A673 (cell line): ENCODE measurements at regions not wholly inside any gene's neighbourhood (a gene's known extent, or its start where the extent isn't known, plus 50 kb on each side); places are given as distances from the start of the nearest gene placed in this dataset.

Experiments used
- BruUV-seq: library from RNA; stranded (reverse); fragments of 400-500 nt; replicated peaks from 2 replicates; lab custom pipeline; 2021; lab: Mats Ljungman, UMichigan
- CTCF ChIA-PET: fragments of 300-600 bp; sonication (Branson Sonifier 250); formaldehyde crosslinking; loops from one replicate; lab custom pipeline; 2022; ENCODE audit warnings: antibody characterized with exemption; lab: Charles Lee
- POLR2A ChIA-PET: fragments of 300-600 bp; sonication (Branson Sonifier 250); formaldehyde crosslinking; loops from one replicate; lab custom pipeline; 2022; ENCODE audit warnings: antibody characterized with exemption; ENCODE audit not compliant: low non-redundant PET; lab: Charles Lee
- DNase-seq: peaks from one replicate; pipeline ENCODE4 v3.0.0-alpha.2; 2015; ENCODE audit warnings: low spot score
- H3K27ac ChIP-seq: fragments of 200-600 bp; sonication (generic); 2 replicates; pipeline ENCODE4 v1.5.1; 2016; ENCODE audit warnings: mixed run types, low read depth, mild to moderate bottlenecking, mixed read lengths, antibody characterized with exemption, low read length; ENCODE audit not compliant: poor library complexity, severe bottlenecking
- H3K27me3 ChIP-seq: fragments of 200-600 bp; sonication (generic); replicated peaks from 2 replicates; pipeline ENCODE4 v1.6.1; 2017; ENCODE audit warnings: mixed run types, low read depth, mild to moderate bottlenecking, mixed read lengths, antibody characterized with exemption, low read length; ENCODE audit not compliant: insufficient read depth, poor library complexity
- H3K36me3 ChIP-seq: fragments of 200-600 bp; sonication (generic); 2 replicates; pipeline ENCODE4 v1.6.1; 2016; ENCODE audit warnings: mixed run types, mild to moderate bottlenecking, mixed read lengths, antibody characterized with exemption, low read length; ENCODE audit not compliant: insufficient read depth, poor library complexity, severe bottlenecking
- H3K4me1 ChIP-seq: fragments of 200-600 bp; sonication (generic); 2 replicates; pipeline ENCODE4 v1.6.1; 2017; ENCODE audit warnings: mixed run types, mild to moderate bottlenecking, mixed read lengths, antibody characterized with exemption, low read length; ENCODE audit not compliant: insufficient read depth, poor library complexity, severe bottlenecking
- H3K4me3 ChIP-seq: fragments of 200-600 bp; sonication (generic); 2 replicates; pipeline ENCODE4 v1.5.1; 2016; ENCODE audit warnings: low read depth, mixed run types, mild to moderate bottlenecking, mixed read lengths, low read length; ENCODE audit not compliant: poor library complexity, severe bottlenecking
- H3K9me3 ChIP-seq: fragments of 200-600 bp; sonication (generic); 2 replicates; pipeline ENCODE4 v1.6.1; 2016; ENCODE audit warnings: mixed run types, low read depth, mild to moderate bottlenecking, mixed read lengths, antibody characterized with exemption, low read length; ENCODE audit not compliant: poor library complexity, severe bottlenecking
- EZH2 ChIP-seq: fragments of 200-600 bp; sonication (generic); IDR thresholded peaks from 2 replicates; pipeline ENCODE4 v1.6.1; 2017; ENCODE audit warnings: borderline replicate concordance, low read depth, mild to moderate bottlenecking, mixed read lengths, antibody characterized with exemption, low read length; ENCODE audit not compliant: poor library complexity, severe bottlenecking
- intact Hi-C: fragments of 100-400 bp; cut with micrococcal nuclease; formaldehyde crosslinking; loops from one replicate; pipeline ENCODE4 v1.10.0; 2022; ENCODE audit not compliant: unreplicated experiment
- TF ChIP-seq, protein P1 (sequence below): fragments of 300-800, 200-600 bp; sonication (generic); conservative IDR thresholded peaks from 2 replicates; pipeline ENCODE4 v1.5.1; 2017; ENCODE audit warnings: low read depth, mild to moderate bottlenecking, antibody characterized with exemption, low read length, moderate library complexity, mixed read lengths

DNA sequence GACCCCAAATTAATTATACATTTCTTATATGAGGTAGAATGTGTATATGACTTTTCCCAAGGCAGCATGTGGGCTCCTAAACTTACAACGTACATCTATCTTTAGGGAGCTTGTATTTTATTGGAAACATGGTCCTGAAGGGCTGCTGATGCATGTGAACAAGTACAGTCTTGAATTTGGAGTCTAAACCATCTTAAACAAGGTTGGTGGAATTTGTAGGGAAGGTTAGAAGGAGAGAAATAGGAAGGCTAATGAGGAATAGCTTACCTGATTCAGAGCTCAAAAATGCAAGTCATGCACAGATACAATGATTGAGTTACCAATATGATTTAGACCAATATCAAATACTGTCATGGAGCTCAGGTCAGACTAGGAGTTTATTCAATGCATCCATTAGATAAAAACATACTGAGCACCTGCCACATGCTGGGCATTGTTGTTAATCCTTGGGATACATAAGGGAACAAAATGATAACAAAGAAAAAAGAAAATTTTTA lies 458.6 kb upstream of the ETAA1 start:
- no peak overlapping the region for H3K27ac ChIP-seq
- H3K4me3 ChIP-seq, result no peak overlapping the region
- DNase-seq, result no peak
- ChIA-PET POLR2A (no interaction called here), CTCF (no interaction called here)
- intact Hi-C loops, result no loop called here
- TF ChIP-seq, protein P1, sequence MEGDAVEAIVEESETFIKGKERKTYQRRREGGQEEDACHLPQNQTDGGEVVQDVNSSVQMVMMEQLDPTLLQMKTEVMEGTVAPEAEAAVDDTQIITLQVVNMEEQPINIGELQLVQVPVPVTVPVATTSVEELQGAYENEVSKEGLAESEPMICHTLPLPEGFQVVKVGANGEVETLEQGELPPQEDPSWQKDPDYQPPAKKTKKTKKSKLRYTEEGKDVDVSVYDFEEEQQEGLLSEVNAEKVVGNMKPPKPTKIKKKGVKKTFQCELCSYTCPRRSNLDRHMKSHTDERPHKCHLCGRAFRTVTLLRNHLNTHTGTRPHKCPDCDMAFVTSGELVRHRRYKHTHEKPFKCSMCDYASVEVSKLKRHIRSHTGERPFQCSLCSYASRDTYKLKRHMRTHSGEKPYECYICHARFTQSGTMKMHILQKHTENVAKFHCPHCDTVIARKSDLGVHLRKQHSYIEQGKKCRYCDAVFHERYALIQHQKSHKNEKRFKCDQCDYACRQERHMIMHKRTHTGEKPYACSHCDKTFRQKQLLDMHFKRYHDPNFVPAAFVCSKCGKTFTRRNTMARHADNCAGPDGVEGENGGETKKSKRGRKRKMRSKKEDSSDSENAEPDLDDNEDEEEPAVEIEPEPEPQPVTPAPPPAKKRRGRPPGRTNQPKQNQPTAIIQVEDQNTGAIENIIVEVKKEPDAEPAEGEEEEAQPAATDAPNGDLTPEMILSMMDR, result no peak
- no peak for TF ChIP-seq EZH2
- no peaks in the 10 kb centered on the region for H3K9me3 ChIP-seq
- no TSS peak for BruUV-seq
- peaks cover 16% of the 10 kb centered on the region for H3K4me1 ChIP-seq
- no peaks in the 10 kb centered on the region for H3K36me3 ChIP-seq
- H3K27me3 ChIP-seq, result no peaks in the 10 kb centered on the region

DNA sequence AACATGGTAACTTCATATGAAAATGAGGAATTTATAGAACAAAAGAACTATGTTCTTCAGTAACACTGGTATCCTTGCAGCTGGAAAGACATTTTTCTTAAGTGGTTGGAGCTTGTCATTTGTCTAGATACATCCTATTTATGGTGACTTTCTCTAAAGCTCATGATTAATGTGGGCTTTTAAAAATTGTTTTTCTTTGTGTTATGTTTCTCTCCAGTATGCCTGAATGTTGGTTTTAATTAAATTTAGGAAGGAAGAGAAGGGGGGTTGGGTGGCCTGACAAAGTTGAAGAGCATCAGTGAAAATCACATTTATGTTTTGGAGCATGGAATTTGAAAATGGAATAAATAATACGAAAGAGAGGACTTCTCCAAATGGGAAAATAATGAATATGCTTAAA lies 457.1 kb upstream of the ETAA1 start:
- H3K4me1 ChIP-seq, result peaks cover 16% of the 10 kb centered on the region
- TF ChIP-seq, protein P1, result no peak
- TF ChIP-seq EZH2, result no peak
- DNase-seq, result no peak
- CTCF ChIA-PET, result no interaction called here
- no peak overlapping the region for H3K4me3 ChIP-seq
- no TSS peak for BruUV-seq
- POLR2A ChIA-PET, result no interaction called here
- no peak overlapping the region for H3K27ac ChIP-seq
- H3K9me3 ChIP-seq, result no peaks in the 10 kb centered on the region
- H3K27me3 ChIP-seq, result no peaks in the 10 kb centered on the region
- H3K36me3 ChIP-seq, result no peaks in the 10 kb centered on the region
- intact Hi-C loops, result no loop called here

DNA sequence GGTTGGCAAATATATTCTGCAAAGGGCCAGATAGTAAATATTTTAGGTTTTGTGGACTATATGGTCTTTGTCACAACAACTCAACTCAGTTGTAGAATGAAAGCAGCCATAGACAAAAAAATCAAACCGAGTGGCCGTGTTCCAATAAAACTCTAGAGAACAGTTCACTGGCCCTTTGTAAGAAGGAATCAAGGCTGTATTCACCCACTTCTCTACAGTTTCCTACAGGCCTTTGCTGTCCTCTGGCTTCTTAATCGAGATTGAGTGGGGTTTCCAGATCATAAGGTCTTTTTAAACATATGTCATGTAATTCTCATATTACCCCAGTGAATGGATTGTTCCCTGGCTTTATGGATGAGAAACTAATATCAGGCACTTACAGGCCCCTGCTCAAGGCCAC lies 448.9 kb upstream of the ETAA1 start:
- intact Hi-C loops, result no loop called here
- no peaks in the 10 kb centered on the region for H3K4me1 ChIP-seq
- POLR2A ChIA-PET, result no interaction called here
- BruUV-seq, result no TSS peak
- H3K36me3 ChIP-seq, result no peaks in the 10 kb centered on the region
- no peak overlapping the region for H3K4me3 ChIP-seq
- no peaks in the 10 kb centered on the region for H3K27me3 ChIP-seq
- no peak overlapping the region for H3K27ac ChIP-seq
- H3K9me3 ChIP-seq, result peaks cover 3% of the 10 kb centered on the region
- no peak for DNase-seq
- no peak for TF ChIP-seq EZH2
- TF ChIP-seq, protein P1, result no peak
- CTCF ChIA-PET, result no interaction called here
